HG03108 (cell line): ENCODE measurements at regions not wholly inside any gene's neighbourhood (a gene's known extent, or its start where the extent isn't known, plus 50 kb on each side); places are given as distances from the start of the nearest gene placed in this dataset.

ENCODE experiments used
- ATAC-seq: cut with Tn5 transposase; IDR thresholded peaks from one replicate; pipeline ENCODE4 v1.9.1; 2021; ENCODE audit warnings: moderate library complexity; ENCODE audit not compliant: unreplicated experiment

GRCh38 chr1:80056179-80056578, 1049.6 kb upstream of the ADGRL4 start:
- no peak for ATAC-seq

- no peak for ATAC-seq
Measured at GRCh38 chr1:80054129-80054528, 1047.6 kb upstream of the ADGRL4 start.

- no peak for ATAC-seq
Measured at GRCh38 chr1:80053613-80054012, 1047.1 kb upstream of the ADGRL4 start.

GRCh38 chr1:80050523-80050922, 1044.0 kb upstream of the ADGRL4 start:
- ATAC-seq: no peak

- ATAC-seq: no peak
Measured at GRCh38 chr1:80050085-80050484, 1043.6 kb upstream of the ADGRL4 start.

- ATAC-seq: no peak
Measured at GRCh38 chr1:80048716-80049115, 1042.2 kb upstream of the ADGRL4 start.

GRCh38 chr1:80047791-80048190, 1041.3 kb upstream of the ADGRL4 start:
- ATAC-seq: no peak

- no peak for ATAC-seq
Measured at GRCh38 chr1:80044662-80045061, 1038.1 kb upstream of the ADGRL4 start.

GRCh38 chr1:80036690-80037432, 1030.3 kb upstream of the ADGRL4 start:
- no peak for ATAC-seq

GRCh38 chr1:80023358-80023757, 1016.8 kb upstream of the ADGRL4 start:
- ATAC-seq: no peak

GRCh38 chr1:80021891-80022290, 1015.4 kb upstream of the ADGRL4 start:
- ATAC-seq: no peak

- ATAC-seq: no peak
Measured at GRCh38 chr1:80018348-80018747, 1011.8 kb upstream of the ADGRL4 start.

- no peak for ATAC-seq
Measured at GRCh38 chr1:80008934-80009333, 1002.4 kb upstream of the ADGRL4 start.

- no peak for ATAC-seq
Measured at GRCh38 chr1:80003250-80003649, 996.7 kb upstream of the ADGRL4 start.

GRCh38 chr1:79988401-79988800, 981.9 kb upstream of the ADGRL4 start:
- ATAC-seq: no peak

GRCh38 chr1:79982211-79982610, 975.7 kb upstream of the ADGRL4 start:
- ATAC-seq: no peak

GRCh38 chr1:79981481-79981880, 975.0 kb upstream of the ADGRL4 start:
- no peak for ATAC-seq

GRCh38 chr1:79979346-79979745, 972.8 kb upstream of the ADGRL4 start:
- no peak for ATAC-seq

GRCh38 chr1:79976287-79976686, 969.8 kb upstream of the ADGRL4 start:
- no peak for ATAC-seq

- ATAC-seq: no peak
Measured at GRCh38 chr1:79974659-79975058, 968.1 kb upstream of the ADGRL4 start.

- ATAC-seq: no peak
Measured at GRCh38 chr1:79969886-79970285, 963.4 kb upstream of the ADGRL4 start.

- ATAC-seq: no peak
Measured at GRCh38 chr1:79966438-79966837, 959.9 kb upstream of the ADGRL4 start.

- ATAC-seq: no peak
Measured at GRCh38 chr1:79959635-79960034, 953.1 kb upstream of the ADGRL4 start.
